ENCODE measurements at regions not wholly inside any gene's neighbourhood (a gene's known extent, or its start where the extent isn't known, plus 50 kb on each side); places are given as distances from the start of the nearest gene placed in this dataset.

GRCh38 chr6:169940481-169941271, 189.3 kb downstream of the ERMARD start:
- H3K27me3 ChIP-seq (ENCODE audit: control insufficient read depth, insufficient read depth), result no peaks in the 10 kb centered on the region
- H3K27ac ChIP-seq (ENCODE audit: low read length), result no peak overlapping the region
- DNase-seq (no peak), ATAC-seq (no peak)
- H3K4me3 ChIP-seq (ENCODE audit: low read length), result no peak overlapping the region
- H3K9me3 ChIP-seq (ENCODE audit: control insufficient read depth, low read length), result no peaks in the 10 kb centered on the region
- WGBS, result 62% methylated on average over 26 of the region's 26 CpGs
- H3K4me1 ChIP-seq (ENCODE audit: control insufficient read depth, insufficient read depth, low read length), result no peaks in the 10 kb centered on the region
- intact Hi-C loops (cut with DNase I), result no loop called here

DNA sequence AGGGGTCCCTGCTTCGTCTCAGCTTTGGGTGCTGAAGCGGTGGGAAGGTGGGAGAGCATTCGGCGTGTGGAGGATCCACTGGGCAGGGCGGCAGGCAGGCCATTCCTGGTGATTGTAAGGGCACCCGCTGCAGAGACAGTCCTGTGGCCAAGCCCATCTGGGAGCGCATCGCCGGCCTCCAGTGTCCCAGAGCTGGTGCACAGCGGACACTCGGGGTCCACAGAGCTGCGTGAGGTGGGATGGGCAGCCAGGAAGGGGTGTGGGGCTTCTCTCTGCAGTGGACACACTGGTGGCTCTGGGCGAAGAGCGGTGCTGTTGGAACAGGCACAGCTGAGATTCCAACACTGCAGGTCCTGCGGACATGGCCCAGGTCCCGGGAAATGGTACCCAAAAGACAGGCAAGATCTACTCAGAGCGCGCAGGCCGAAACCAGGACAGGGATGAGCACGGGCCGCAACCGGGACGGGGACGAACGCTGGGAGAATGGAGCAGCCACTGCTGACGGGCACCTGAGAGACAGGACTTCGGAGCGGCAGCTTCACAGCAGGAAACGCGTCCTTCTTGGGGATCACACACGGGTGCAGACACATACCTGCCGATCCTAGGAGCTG, 188.2 kb downstream of the ERMARD start:
- ATAC-seq (no peak), DNase-seq (no peak)
- no peaks in the 10 kb centered on the region for H3K27me3 ChIP-seq (ENCODE audit: control insufficient read depth, insufficient read depth)
- WGBS, result 95% methylated on average over 32 of the region's 32 CpGs
- no peaks in the 10 kb centered on the region for H3K9me3 ChIP-seq (ENCODE audit: control insufficient read depth, low read length)
- H3K27ac ChIP-seq (ENCODE audit: low read length), result no peak overlapping the region
- intact Hi-C loops (cut with DNase I), result no loop called here
- H3K4me3 ChIP-seq (ENCODE audit: low read length), result no peak overlapping the region
- H3K4me1 ChIP-seq (ENCODE audit: control insufficient read depth, insufficient read depth, low read length), result no peaks in the 10 kb centered on the region

DNA sequence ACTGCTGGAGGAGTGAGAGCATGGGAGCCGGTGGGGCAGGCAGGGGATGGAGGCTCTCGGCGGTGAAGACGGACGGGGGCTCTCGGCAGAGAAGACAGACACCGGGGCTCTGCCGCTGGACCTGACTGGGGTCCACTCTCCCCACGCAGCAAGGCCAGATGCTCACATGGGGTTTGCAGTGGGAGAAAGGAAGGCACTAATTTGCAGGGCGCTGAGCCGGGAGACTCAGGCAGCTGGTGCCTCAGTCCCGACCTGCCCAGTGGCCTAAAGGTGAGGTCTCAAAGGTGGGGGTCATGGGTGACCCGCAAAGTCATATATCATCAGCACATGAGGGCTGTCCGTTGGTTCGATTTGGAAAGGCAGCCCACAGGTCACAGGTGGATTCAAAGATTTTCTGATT, 187.3 kb downstream of the ERMARD start:
- 88% methylated on average over 15 of the region's 15 CpGs for WGBS
- DNase-seq (no peak), ATAC-seq (no peak)
- Histone ChIP-seq H3K4me3 (ENCODE audit: low read length) (no peak overlapping the region), H3K27me3 (ENCODE audit: control insufficient read depth, insufficient read depth) (no peaks in the 10 kb centered on the region), H3K4me1 (ENCODE audit: control insufficient read depth, insufficient read depth, low read length) (no peaks in the 10 kb centered on the region), H3K27ac (ENCODE audit: low read length) (no peak overlapping the region), H3K9me3 (ENCODE audit: control insufficient read depth, low read length) (no peaks in the 10 kb centered on the region)
- intact Hi-C loops (cut with DNase I), result no loop called here

- H3K9me3 ChIP-seq (ENCODE audit: control insufficient read depth, low read length), result no peaks in the 10 kb centered on the region
- no peak overlapping the region for H3K27ac ChIP-seq (ENCODE audit: low read length)
- no peak overlapping the region for H3K4me3 ChIP-seq (ENCODE audit: low read length)
- WGBS, result 73% methylated on average over 14 of the region's 14 CpGs
- ATAC-seq (no peak), DNase-seq (no peak)
- intact Hi-C loops (cut with DNase I), result no loop called here
- no peaks in the 10 kb centered on the region for H3K27me3 ChIP-seq (ENCODE audit: control insufficient read depth, insufficient read depth)
- H3K4me1 ChIP-seq (ENCODE audit: control insufficient read depth, insufficient read depth, low read length), result no peaks in the 10 kb centered on the region
Observed at GRCh38 chr6:169938262-169938701, 186.9 kb downstream of the ERMARD start.

- Histone ChIP-seq H3K4me3 (ENCODE audit: low read length) (no peak overlapping the region), H3K4me1 (ENCODE audit: control insufficient read depth, insufficient read depth, low read length) (no peaks in the 10 kb centered on the region), H3K9me3 (ENCODE audit: control insufficient read depth, low read length) (no peaks in the 10 kb centered on the region), H3K27ac (ENCODE audit: low read length) (no peak overlapping the region), H3K27me3 (ENCODE audit: control insufficient read depth, insufficient read depth) (no peaks in the 10 kb centered on the region)
- no peak for ATAC-seq
- DNase-seq, result peak in 1 of 3 donors; percentile 40
- intact Hi-C loops (cut with DNase I), result no loop called here
- 80% methylated on average over 23 of the region's 23 CpGs for WGBS
Observed at GRCh38 chr6:169937389-169938261, 186.2 kb downstream of the ERMARD start.

DNA sequence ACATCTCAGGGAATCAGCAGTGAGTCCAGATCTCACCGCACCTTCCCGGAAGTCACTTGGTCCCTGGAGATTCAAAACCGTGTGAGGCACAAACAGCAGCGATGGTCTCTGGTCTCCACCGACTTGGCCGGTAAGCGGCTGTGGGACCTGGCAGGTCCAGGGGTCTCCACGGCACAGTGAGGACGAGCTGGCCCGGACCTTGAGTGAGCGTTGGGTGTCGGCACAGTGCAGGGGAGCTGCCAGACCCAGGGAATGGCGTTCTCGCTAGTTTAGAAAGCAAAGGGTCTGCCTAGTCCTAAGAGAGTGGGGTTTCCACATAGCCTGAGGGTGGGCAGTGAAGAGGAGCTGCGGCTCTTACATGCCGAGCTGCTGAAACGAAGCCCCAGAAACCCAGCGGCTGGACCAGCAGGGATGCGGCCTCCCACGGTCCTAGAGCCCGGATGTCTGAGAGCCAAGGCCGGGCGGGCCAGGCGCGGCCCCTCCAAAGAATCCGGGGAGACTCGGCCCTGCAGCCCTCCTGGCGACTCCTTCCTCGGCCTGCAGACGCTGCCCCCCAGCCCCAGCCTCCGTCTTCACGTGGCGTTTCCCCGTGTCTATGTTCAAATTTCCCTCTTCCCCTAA, 185.0 kb downstream of the ERMARD start:
- WGBS, result 80% methylated on average over 34 of the region's 34 CpGs
- H3K27me3 ChIP-seq (ENCODE audit: control insufficient read depth, insufficient read depth), result no peaks in the 10 kb centered on the region
- no peak overlapping the region for H3K27ac ChIP-seq (ENCODE audit: low read length)
- no peak overlapping the region for H3K4me3 ChIP-seq (ENCODE audit: low read length)
- H3K4me1 ChIP-seq (ENCODE audit: control insufficient read depth, insufficient read depth, low read length), result no peaks in the 10 kb centered on the region
- intact Hi-C loops (cut with DNase I), result no loop called here
- ATAC-seq (no peak), DNase-seq (no peak)
- no peaks in the 10 kb centered on the region for H3K9me3 ChIP-seq (ENCODE audit: control insufficient read depth, low read length)

DNA sequence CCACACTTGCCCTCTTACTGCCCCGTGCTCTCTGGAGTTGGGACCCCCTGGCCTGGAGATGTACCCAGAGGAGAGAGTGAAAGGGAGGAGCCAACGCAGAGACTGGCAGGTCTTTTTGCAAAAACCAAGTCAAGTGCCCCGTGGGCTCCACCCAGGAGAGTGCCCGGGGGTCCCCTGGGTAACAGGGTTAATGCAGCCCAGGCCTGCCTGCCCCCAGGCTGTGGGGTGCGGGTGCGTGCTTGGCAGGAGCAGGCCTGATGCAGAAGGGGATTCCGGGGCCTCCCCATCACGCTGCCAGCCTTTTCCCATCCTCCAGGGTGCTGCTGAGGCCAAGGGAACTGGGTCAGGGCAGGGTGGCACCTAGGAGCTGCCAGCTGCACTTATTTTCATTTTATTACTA, 184.4 kb downstream of the ERMARD start:
- 92% methylated on average over 8 of the region's 8 CpGs for WGBS
- no peaks in the 10 kb centered on the region for H3K9me3 ChIP-seq (ENCODE audit: control insufficient read depth, low read length)
- H3K4me1 ChIP-seq (ENCODE audit: control insufficient read depth, insufficient read depth, low read length), result no peaks in the 10 kb centered on the region
- intact Hi-C loops (cut with DNase I), result no loop called here
- no peak overlapping the region for H3K27ac ChIP-seq (ENCODE audit: low read length)
- DNase-seq (no peak), ATAC-seq (no peak)
- no peak overlapping the region for H3K4me3 ChIP-seq (ENCODE audit: low read length)
- H3K27me3 ChIP-seq (ENCODE audit: control insufficient read depth, insufficient read depth), result no peaks in the 10 kb centered on the region

GRCh38 chr6:169935348-169935718, 183.9 kb downstream of the ERMARD start:
- Histone ChIP-seq H3K27me3 (ENCODE audit: control insufficient read depth, insufficient read depth) (no peaks in the 10 kb centered on the region), H3K4me1 (ENCODE audit: control insufficient read depth, insufficient read depth, low read length) (no peaks in the 10 kb centered on the region), H3K27ac (ENCODE audit: low read length) (no peak overlapping the region), H3K4me3 (ENCODE audit: low read length) (no peak overlapping the region), H3K9me3 (ENCODE audit: control insufficient read depth, low read length) (no peaks in the 10 kb centered on the region)
- WGBS, result 81% methylated on average over 14 of the region's 14 CpGs
- no peak for ATAC-seq
- intact Hi-C loops (cut with DNase I), result no loop called here
- DNase-seq, result peak in 1 of 3 donors; percentile 39

- Histone ChIP-seq H3K4me1 (ENCODE audit: control insufficient read depth, insufficient read depth, low read length) (no peaks in the 10 kb centered on the region), H3K4me3 (ENCODE audit: low read length) (no peak overlapping the region), H3K9me3 (ENCODE audit: control insufficient read depth, low read length) (no peaks in the 10 kb centered on the region), H3K27ac (ENCODE audit: low read length) (no peak overlapping the region), H3K27me3 (ENCODE audit: control insufficient read depth, insufficient read depth) (no peaks in the 10 kb centered on the region)
- 82% methylated on average over 22 of the region's 22 CpGs for WGBS
- intact Hi-C loops (cut with DNase I), result no loop called here
- DNase-seq (no peak), ATAC-seq (no peak)
Observed at GRCh38 chr6:169934699-169935347, 183.4 kb downstream of the ERMARD start.

DNA sequence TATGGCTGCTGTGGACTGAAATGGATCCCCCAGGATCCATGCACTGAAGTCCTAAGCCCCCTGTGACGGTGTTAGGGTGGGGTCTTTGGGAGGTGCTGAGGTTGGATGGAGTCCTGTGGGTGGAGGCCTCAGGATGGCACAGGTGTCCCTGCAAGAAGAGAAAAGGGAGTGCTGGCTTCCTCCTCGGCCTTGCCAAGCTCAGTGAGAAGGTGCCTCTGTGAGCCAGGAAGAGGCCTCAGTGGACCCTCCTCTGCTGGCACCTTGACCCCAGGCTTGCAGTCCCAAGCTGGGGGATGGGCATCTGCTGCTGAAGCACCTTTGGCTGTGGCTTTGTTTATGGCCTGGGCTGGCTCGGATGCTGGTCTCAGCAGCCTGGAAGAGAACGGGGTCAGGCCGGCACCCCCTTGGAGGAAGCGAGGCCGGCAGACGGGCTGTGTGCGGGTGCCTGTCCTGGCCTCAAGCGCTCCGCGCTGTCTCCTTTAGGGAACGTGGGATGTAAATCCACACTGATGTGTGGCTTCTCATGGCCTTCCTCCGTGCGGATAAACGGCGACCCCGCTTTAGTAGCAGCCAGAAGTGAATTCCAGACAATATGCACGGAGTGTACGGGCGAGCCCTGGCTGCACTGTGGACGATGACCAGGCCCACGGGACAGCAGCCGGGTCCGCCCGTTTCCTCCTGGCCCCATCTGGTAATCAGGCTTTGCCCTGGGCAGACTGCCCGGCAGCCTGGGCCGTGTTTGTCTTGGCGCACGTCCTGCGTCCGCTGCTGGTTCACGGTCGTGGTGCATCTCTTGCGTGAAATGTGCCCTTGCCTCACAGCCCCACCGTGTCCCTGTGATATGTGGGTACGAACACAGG, 182.6 kb downstream of the ERMARD start:
- no peak overlapping the region for H3K4me3 ChIP-seq (ENCODE audit: low read length)
- no peaks in the 10 kb centered on the region for H3K4me1 ChIP-seq (ENCODE audit: control insufficient read depth, insufficient read depth, low read length)
- no peaks in the 10 kb centered on the region for H3K27me3 ChIP-seq (ENCODE audit: control insufficient read depth, insufficient read depth)
- peak; percentile 87 to 95 for ATAC-seq
- H3K27ac ChIP-seq (ENCODE audit: low read length), result no peak overlapping the region
- no peaks in the 10 kb centered on the region for H3K9me3 ChIP-seq (ENCODE audit: control insufficient read depth, low read length)
- peak; percentile 77 to 91 (median 90) for DNase-seq
- intact Hi-C loops (cut with DNase I), result no loop called here
- 64% methylated on average over 37 of the region's 37 CpGs for WGBS

All from right cardiac atrium (tissue), 5 donors.